ENCODE measurements at regions not wholly inside any gene's neighbourhood (a gene's known extent, or its start where the extent isn't known, plus 50 kb on each side); places are given as distances from the start of the nearest gene placed in this dataset.
A peak's percentile ranks its signal among the peaks of the same experiment; 100 is the strongest.
"Not testable (repeated sequence)": the region's sequence is repeated elsewhere in the genome, so short reads cannot be mapped to it uniquely, and the experiment has no call there.

GRCh38 chr20:54995553-54995952 lies 520.2 kb downstream of the DOK5 start:
- no peak for DNase-seq
- Mint-ChIP-seq H3K4me3 (ENCODE audit: unreplicated experiment) (no peak overlapping the region), H3K27me3 (ENCODE audit: unreplicated experiment) (no peaks in the 10 kb centered on the region), H3K4me1 (ENCODE audit: low read depth, unreplicated experiment) (no peaks in the 10 kb centered on the region), H3K36me3 (ENCODE audit: unreplicated experiment) (no peaks in the 10 kb centered on the region), H3K9me3 (ENCODE audit: unreplicated experiment) (peaks cover 5% of the 10 kb centered on the region), H3K27ac (ENCODE audit: unreplicated experiment) (no peak overlapping the region)
- no peak for TF ChIP-seq CTCF (IDR thresholded peaks at IDR 0.05; ENCODE audit: partially characterized antibody, unreplicated experiment)

GRCh38 chr20:54995011-54995410 lies 519.6 kb downstream of the DOK5 start:
- H3K9me3 Mint-ChIP-seq (ENCODE audit: unreplicated experiment): peaks cover 5% of the 10 kb centered on the region
- H3K36me3 Mint-ChIP-seq (ENCODE audit: unreplicated experiment): no peaks in the 10 kb centered on the region
- H3K27ac Mint-ChIP-seq (ENCODE audit: unreplicated experiment): no peak overlapping the region
- no peaks in the 10 kb centered on the region for H3K27me3 Mint-ChIP-seq (ENCODE audit: unreplicated experiment)
- no peaks in the 10 kb centered on the region for H3K4me1 Mint-ChIP-seq (ENCODE audit: low read depth, unreplicated experiment)
- no peak for TF ChIP-seq CTCF (IDR thresholded peaks at IDR 0.05; ENCODE audit: partially characterized antibody, unreplicated experiment)
- H3K4me3 Mint-ChIP-seq (ENCODE audit: unreplicated experiment): no peak overlapping the region
- no peak for DNase-seq

DNA sequence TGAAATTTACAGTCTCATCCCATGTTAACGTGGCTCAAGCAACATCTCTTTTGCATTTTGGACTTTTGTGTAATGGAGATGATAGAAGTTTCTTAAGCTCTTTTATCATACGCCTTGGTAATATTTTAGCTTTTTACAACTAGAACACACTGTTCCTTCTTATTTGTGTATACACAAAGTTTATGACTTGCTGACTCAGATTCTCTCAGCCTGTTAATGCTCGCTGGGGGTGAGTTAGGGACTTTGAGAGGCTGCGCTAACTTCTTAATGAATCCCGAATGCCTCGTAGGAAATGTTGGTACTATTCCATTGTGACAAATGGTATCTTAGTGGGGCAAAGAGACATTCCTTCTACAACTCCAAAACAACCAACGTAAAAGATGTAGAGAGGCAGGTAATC lies 509.7 kb downstream of the DOK5 start:
- peaks cover 2% of the 10 kb centered on the region for H3K27me3 Mint-ChIP-seq (ENCODE audit: unreplicated experiment)
- no peaks in the 10 kb centered on the region for H3K36me3 Mint-ChIP-seq (ENCODE audit: unreplicated experiment)
- no peak overlapping the region for H3K4me3 Mint-ChIP-seq (ENCODE audit: unreplicated experiment)
- DNase-seq: no peak
- TF ChIP-seq CTCF (IDR thresholded peaks at IDR 0.05; ENCODE audit: partially characterized antibody, unreplicated experiment): no peak
- peaks cover 4% of the 10 kb centered on the region for H3K4me1 Mint-ChIP-seq (ENCODE audit: low read depth, unreplicated experiment)
- H3K27ac Mint-ChIP-seq (ENCODE audit: unreplicated experiment): no peak overlapping the region
- H3K9me3 Mint-ChIP-seq (ENCODE audit: unreplicated experiment): peaks cover 6% of the 10 kb centered on the region

- DNase-seq: no peak
- no peak for TF ChIP-seq CTCF (IDR thresholded peaks at IDR 0.05; ENCODE audit: partially characterized antibody, unreplicated experiment)
- Mint-ChIP-seq H3K9me3 (ENCODE audit: unreplicated experiment) (peaks cover 5% of the 10 kb centered on the region), H3K4me1 (ENCODE audit: low read depth, unreplicated experiment) (peaks cover 4% of the 10 kb centered on the region), H3K4me3 (ENCODE audit: unreplicated experiment) (no peak overlapping the region), H3K36me3 (ENCODE audit: unreplicated experiment) (no peaks in the 10 kb centered on the region), H3K27me3 (ENCODE audit: unreplicated experiment) (peaks cover 2% of the 10 kb centered on the region), H3K27ac (ENCODE audit: unreplicated experiment) (no peak overlapping the region)
Observed at GRCh38 chr20:54984104-54984448, 508.7 kb downstream of the DOK5 start.

- H3K4me3 Mint-ChIP-seq (ENCODE audit: unreplicated experiment); DNase-seq; H3K36me3 Mint-ChIP-seq (ENCODE audit: unreplicated experiment); H3K27me3 Mint-ChIP-seq (ENCODE audit: unreplicated experiment); H3K9me3 Mint-ChIP-seq (ENCODE audit: unreplicated experiment); H3K4me1 Mint-ChIP-seq (ENCODE audit: low read depth, unreplicated experiment): not testable (repeated sequence)
- peak overlapping the region; percentile 52 for H3K27ac Mint-ChIP-seq (ENCODE audit: unreplicated experiment)
Observed at GRCh38 chr20:54983394-54984103, 508.2 kb downstream of the DOK5 start.

Data from glutamatergic neuron (in vitro differentiated cells).